HepG2 (cell line): ENCODE measurements at regions not wholly inside any gene's neighbourhood (a gene's known extent, or its start where the extent isn't known, plus 50 kb on each side); places are given as distances from the start of the nearest gene placed in this dataset.

ENCODE experiments used
- ATAC-seq: fragments of 200-7000 bp; cut with Tn5 transposase; 3 replicates; pipeline ENCODE4 v1.9.1; 2020; ENCODE audit warnings: mild to moderate bottlenecking, moderate library complexity
- BruUV-seq: library from RNA; stranded (reverse); fragments of 400-500 nt; replicated peaks from 2 replicates; lab custom pipeline; 2021; lab: Mats Ljungman, UMichigan
- CTCF ChIA-PET: fragments of 300-600 bp; formaldehyde crosslinking; extraction: SDS; loops from one replicate; lab custom pipeline; 2021; ENCODE audit warnings: low total read pairs, inconsistent platforms, low intra/inter-chr PET ratio; lab: Yijun Ruan, JAX
- POLR2A ChIA-PET: fragments of 350-600 bp; sonication (Branson Sonifier 250); formaldehyde crosslinking; loops from one replicate; lab custom pipeline; 2020; ENCODE audit warnings: antibody characterized with exemption, inconsistent platforms; lab: Yijun Ruan, JAX
- DNase-seq: peaks from one replicate; pipeline ENCODE4 v3.0.0-alpha.2; 2015; ENCODE audit warnings: low spot score
- FAIRE-seq: peaks from 3 replicates; lab custom pipeline; 2011; peaks lifted over from hg19 to GRCh38; lab: Jason Lieb, UNC
- H2AFZ ChIP-seq: one replicate; pipeline ENCODE4 v1.6.1; 2011; ENCODE audit warnings: low read length, inconsistent platforms
- H3K27ac ChIP-seq: fragments of 300-600 bp; 3 replicates; pipeline ENCODE4 v1.8.0; 2011; ENCODE audit warnings: mixed run types, mild to moderate bottlenecking, mixed read lengths, low read length, inconsistent platforms; ENCODE audit not compliant: insufficient read depth; ENCODE audit errors: extremely low read length
- H3K27me3 ChIP-seq, 2 experiments: fragments of 200-600 bp in 1 of 2; 2 replicates in 1 of 2; 3 replicates in 1 of 2; pipeline versions ENCODE4 v1.6.0 to v1.8.0; 2011; ENCODE audit warnings: low read length in 2 of 2, mild to moderate bottlenecking in 2 of 2, moderate library complexity in 2 of 2, inconsistent platforms in 1 of 2; ENCODE audit not compliant: insufficient read depth in 2 of 2, control insufficient read depth in 1 of 2
- H3K36me3 ChIP-seq, 2 experiments: fragments of 200-600 bp in 1 of 2; replicated peaks in 1 of 2; 2 replicates in 1 of 2; 3 replicates in 1 of 2; pipeline versions ENCODE4 v1.5.1 to v1.8.0; 2011; ENCODE audit warnings: low read length in 2 of 2, inconsistent platforms in 1 of 2; ENCODE audit not compliant: insufficient read depth in 2 of 2, control insufficient read depth in 1 of 2
- H3K4me1 ChIP-seq: 2 replicates; pipeline ENCODE4 v1.5.1; 2012; ENCODE audit warnings: low read length, inconsistent platforms; ENCODE audit not compliant: insufficient read depth
- H3K4me2 ChIP-seq: 2 replicates; pipeline ENCODE4 v1.6.0; 2011; ENCODE audit warnings: low read depth, low read length, inconsistent platforms
- H3K4me3 ChIP-seq, 3 experiments: fragments of 200-600 bp in 1 of 3; sonication (generic), shearing (Covaris generic) in 1 of 3; replicated peaks in 1 of 3; 2 replicates each; pipeline ENCODE4 v1.5.1; 2011 to 2016; ENCODE audit warnings: low read length in 3 of 3, inconsistent platforms in 2 of 3, low read depth in 2 of 3, mild to moderate bottlenecking in 2 of 3, control low read depth in 1 of 3, mixed read lengths in 1 of 3; ENCODE audit not compliant: insufficient read depth in 1 of 3
- H3K79me2 ChIP-seq: one replicate; pipeline ENCODE4 v1.6.1; 2011; ENCODE audit warnings: low read length, inconsistent platforms; ENCODE audit not compliant: insufficient read depth
- H3K9ac ChIP-seq: 2 replicates; pipeline ENCODE4 v1.6.0; 2011; ENCODE audit warnings: mild to moderate bottlenecking, low read depth, low read length, inconsistent platforms; ENCODE audit not compliant: insufficient read depth
- H3K9me3 ChIP-seq: 2 replicates; pipeline ENCODE4 v1.5.1; 2012; ENCODE audit warnings: mild to moderate bottlenecking, low read length
- H4K20me1 ChIP-seq: 2 replicates; pipeline ENCODE4 v1.6.0; 2011; ENCODE audit warnings: inconsistent platforms, mild to moderate bottlenecking, low read length, moderate library complexity; ENCODE audit not compliant: insufficient read depth
- CHD2 ChIP-seq: IDR thresholded peaks from 2 replicates; pipeline ENCODE4 v1.6.1; 2011; ENCODE audit warnings: low read depth, low read length, improper control_type of control experiment
- HINFP ChIP-seq: sonication (generic); formaldehyde crosslinking; IDR thresholded peaks from 2 replicates; pipeline ENCODE4 v1.4.0; 2020; ENCODE audit warnings: low read depth, mild to moderate bottlenecking, missing genetic modification reagents
- HMGA1 ChIP-seq: sonication (generic); formaldehyde crosslinking; conservative IDR thresholded peaks from 2 replicates; pipeline ENCODE4 v1.4.0; 2020; ENCODE audit warnings: missing genetic modification reagents
- IRF9 ChIP-seq: sonication (generic); formaldehyde crosslinking; IDR thresholded peaks from 2 replicates; pipeline ENCODE4 v1.8.0; 2022; ENCODE audit warnings: missing genetic modification reagents, mild to moderate bottlenecking, borderline replicate concordance
- NBN ChIP-seq: fragments of 450-650 bp; conservative IDR thresholded peaks from 2 replicates; pipeline ENCODE4 v1.6.1; 2017
- PAF1 ChIP-seq: IDR thresholded peaks from 2 replicates; pipeline ENCODE4 v1.6.1; 2016; ENCODE audit warnings: missing genetic modification reagents, missing compliant biosample characterization
- PTBP1 ChIP-seq: fragments of 200-400 bp; formaldehyde crosslinking; IDR thresholded peaks from 2 replicates; pipeline ENCODE4 v1.6.1; 2018; ENCODE audit warnings: low read length, low read depth; ENCODE audit not compliant: poor library complexity, severe bottlenecking
- REPIN1 ChIP-seq: sonication (generic); formaldehyde crosslinking; IDR thresholded peaks from 2 replicates; pipeline ENCODE4 v1.8.0; 2022; ENCODE audit warnings: missing genetic modification reagents, low read depth, mild to moderate bottlenecking, borderline replicate concordance
- ZNF124 ChIP-seq: sonication (generic); formaldehyde crosslinking; IDR thresholded peaks from 2 replicates; pipeline ENCODE4 v1.4.0; 2020; ENCODE audit warnings: missing genetic modification reagents
- ZNF232 ChIP-seq: sonication (generic); formaldehyde crosslinking; IDR thresholded peaks from 2 replicates; pipeline ENCODE4 v1.4.0; 2020; ENCODE audit warnings: missing genetic modification reagents, borderline replicate concordance
- ZNF773 ChIP-seq: sonication (generic); formaldehyde crosslinking; IDR thresholded peaks from 2 replicates; pipeline ENCODE4 v1.4.0; 2020; ENCODE audit warnings: missing genetic modification reagents, borderline replicate concordance
- WGBS: methylation state at CpG from one replicate; pipeline ENCODE4 v1.1.6; 2017; ENCODE audit warnings: low lambda C conversion rate; 5-methylcytosine and 5-hydroxymethylcytosine counted together
- in situ Hi-C: cut with HindIII; loops from 2 replicates; pipeline ENCODE4 v1.10.0; 2017; ENCODE audit warnings: low pct_unique_long_range_greater_than_20kb; ENCODE audit not compliant: extremely low pct_ligation_motif_present
- intact Hi-C: fragments of 100-400 bp; cut with micrococcal nuclease; formaldehyde crosslinking; loops from one replicate; pipeline ENCODE4 v1.10.0; 2022; ENCODE audit not compliant: unreplicated experiment
- TF ChIP-seq, protein P1 (sequence below): IDR thresholded peaks from 2 replicates; pipeline ENCODE4 v1.6.1; 2016
- TF ChIP-seq, protein P2 (sequence below): sonication (generic); formaldehyde crosslinking; IDR thresholded peaks from 2 replicates; pipeline ENCODE4 v1.5.1; 2020; ENCODE audit warnings: mild to moderate bottlenecking, missing genetic modification reagents, moderate library complexity

DNA sequence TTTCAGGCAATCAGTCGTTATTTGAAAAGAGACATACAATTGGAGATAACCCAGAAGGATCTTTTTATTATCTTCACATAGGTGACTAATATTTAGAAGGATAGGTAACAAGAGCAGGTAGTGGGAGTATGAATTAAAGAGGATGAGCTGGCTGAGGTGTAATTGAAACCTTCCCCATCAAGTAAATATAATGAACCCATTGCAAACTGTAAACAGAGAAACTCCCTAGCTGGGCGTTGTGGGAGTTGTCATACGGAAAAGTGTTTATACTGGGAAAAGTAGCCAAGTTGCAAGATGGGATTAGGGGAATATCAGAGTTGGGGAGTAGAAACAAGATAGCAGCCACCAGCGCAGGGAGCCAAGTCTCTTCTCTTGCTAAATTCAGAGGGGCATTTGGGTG, 448.4 kb downstream of the COG6 start (continued):
- TF ChIP-seq IRF9 (CRISPR knock-in tag): no peak
- TF ChIP-seq PAF1: no peak
- TF ChIP-seq, protein P1, sequence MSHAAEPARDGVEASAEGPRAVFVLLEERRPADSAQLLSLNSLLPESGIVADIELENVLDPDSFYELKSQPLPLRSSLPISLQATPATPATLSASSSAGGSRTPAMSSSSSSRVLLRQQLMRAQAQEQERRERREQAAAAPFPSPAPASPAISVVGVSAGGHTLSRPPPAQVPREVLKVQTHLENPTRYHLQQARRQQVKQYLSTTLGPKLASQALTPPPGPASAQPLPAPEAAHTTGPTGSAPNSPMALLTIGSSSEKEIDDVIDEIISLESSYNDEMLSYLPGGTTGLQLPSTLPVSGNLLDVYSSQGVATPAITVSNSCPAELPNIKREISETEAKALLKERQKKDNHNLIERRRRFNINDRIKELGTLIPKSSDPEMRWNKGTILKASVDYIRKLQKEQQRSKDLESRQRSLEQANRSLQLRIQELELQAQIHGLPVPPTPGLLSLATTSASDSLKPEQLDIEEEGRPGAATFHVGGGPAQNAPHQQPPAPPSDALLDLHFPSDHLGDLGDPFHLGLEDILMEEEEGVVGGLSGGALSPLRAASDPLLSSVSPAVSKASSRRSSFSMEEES: no peak

GRCh38 chr13:40105231-40105630, 449.8 kb downstream of the COG6 start:
- Histone ChIP-seq H3K27ac (no peak overlapping the region), H3K36me3 (no peaks in the 10 kb centered on the region), H3K27me3 (peaks cover 1 to 11% of the 10 kb centered on the region in 2 experiments; a peak in 3 of 5 replicates), H4K20me1 (no peaks in the 10 kb centered on the region), H2AFZ (no peak overlapping the region), H3K9ac (no peak overlapping the region), H3K4me3 (no peak overlapping the region), H3K79me2 (no peaks in the 10 kb centered on the region), H3K9me3 (no peaks in the 10 kb centered on the region), H3K4me1 (peaks cover 17% of the 10 kb centered on the region), H3K4me2 (no peak overlapping the region)
- ChIA-PET CTCF (no interaction called here), POLR2A (no interaction called here)
- intact Hi-C loops: no loop called here
- BruUV-seq: no TSS peak
- ATAC-seq: no peak
- no peak for FAIRE-seq
- WGBS: 14% methylated on average over 5 of the region's 5 CpGs
- in situ Hi-C loops: no loop called here
- DNase-seq: no peak
- TF ChIP-seq ZNF124 (no peak), CHD2 (no peak), ZNF773 (CRISPR knock-in tag) (no peak), REPIN1 (CRISPR knock-in tag) (no peak), NBN (no peak), PTBP1 (no peak), ZNF232 (CRISPR knock-in tag) (no peak), HMGA1 (CRISPR knock-in tag) (no peak), HINFP (CRISPR knock-in tag) (no peak)
- TF ChIP-seq, protein P2, sequence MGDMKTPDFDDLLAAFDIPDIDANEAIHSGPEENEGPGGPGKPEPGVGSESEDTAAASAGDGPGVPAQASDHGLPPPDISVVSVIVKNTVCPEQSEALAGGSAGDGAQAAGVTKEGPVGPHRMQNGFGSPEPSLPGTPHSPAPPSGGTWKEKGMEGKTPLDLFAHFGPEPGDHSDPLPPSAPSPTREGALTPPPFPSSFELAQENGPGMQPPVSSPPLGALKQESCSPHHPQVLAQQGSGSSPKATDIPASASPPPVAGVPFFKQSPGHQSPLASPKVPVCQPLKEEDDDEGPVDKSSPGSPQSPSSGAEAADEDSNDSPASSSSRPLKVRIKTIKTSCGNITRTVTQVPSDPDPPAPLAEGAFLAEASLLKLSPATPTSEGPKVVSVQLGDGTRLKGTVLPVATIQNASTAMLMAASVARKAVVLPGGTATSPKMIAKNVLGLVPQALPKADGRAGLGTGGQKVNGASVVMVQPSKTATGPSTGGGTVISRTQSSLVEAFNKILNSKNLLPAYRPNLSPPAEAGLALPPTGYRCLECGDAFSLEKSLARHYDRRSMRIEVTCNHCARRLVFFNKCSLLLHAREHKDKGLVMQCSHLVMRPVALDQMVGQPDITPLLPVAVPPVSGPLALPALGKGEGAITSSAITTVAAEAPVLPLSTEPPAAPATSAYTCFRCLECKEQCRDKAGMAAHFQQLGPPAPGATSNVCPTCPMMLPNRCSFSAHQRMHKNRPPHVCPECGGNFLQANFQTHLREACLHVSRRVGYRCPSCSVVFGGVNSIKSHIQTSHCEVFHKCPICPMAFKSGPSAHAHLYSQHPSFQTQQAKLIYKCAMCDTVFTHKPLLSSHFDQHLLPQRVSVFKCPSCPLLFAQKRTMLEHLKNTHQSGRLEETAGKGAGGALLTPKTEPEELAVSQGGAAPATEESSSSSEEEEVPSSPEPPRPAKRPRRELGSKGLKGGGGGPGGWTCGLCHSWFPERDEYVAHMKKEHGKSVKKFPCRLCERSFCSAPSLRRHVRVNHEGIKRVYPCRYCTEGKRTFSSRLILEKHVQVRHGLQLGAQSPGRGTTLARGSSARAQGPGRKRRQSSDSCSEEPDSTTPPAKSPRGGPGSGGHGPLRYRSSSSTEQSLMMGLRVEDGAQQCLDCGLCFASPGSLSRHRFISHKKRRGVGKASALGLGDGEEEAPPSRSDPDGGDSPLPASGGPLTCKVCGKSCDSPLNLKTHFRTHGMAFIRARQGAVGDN (CRISPR knock-in tag): no peak
